ENCODE measurements at regions not wholly inside any gene's neighbourhood (a gene's known extent, or its start where the extent isn't known, plus 50 kb on each side); places are given as distances from the start of the nearest gene placed in this dataset.

GRCh38 chr2:111676291-111676822 lies 207.6 kb downstream of the ANAPC1 start:
- DNase-seq (ENCODE audit: low read depth, low spot score), result no peak
- Histone ChIP-seq H2AFZ (ENCODE audit: low read depth, low read length) (no peak overlapping the region), H3K27me3 (ENCODE audit: control insufficient read depth in 2 of 2, insufficient read depth in 2 of 2, low read length in 2 of 2) (peaks cover 8 to 9% of the 10 kb centered on the region in 2 experiments), H3K27ac (ENCODE audit: insufficient read depth, low read depth, low read length) (no peak overlapping the region), H3K9ac (replicated peaks; ENCODE audit: extremely low read depth, insufficient read depth, low read length) (no peak overlapping the region), H3K79me2 (ENCODE audit: control insufficient read depth, insufficient read depth, low read length) (no peaks in the 10 kb centered on the region), H3K9me3 (replicated peaks; ENCODE audit: control insufficient read depth, insufficient read depth, low read length) (no peaks in the 10 kb centered on the region), H3K4me2 (ENCODE audit: insufficient read depth, low read length) (no peak overlapping the region), H3K36me3 (ENCODE audit: control insufficient read depth in 2 of 2, extremely low read depth in 1 of 2, insufficient read depth in 2 of 2, low read length in 2 of 2) (no peaks in the 10 kb centered on the region), H3K9me1 (replicated peaks; ENCODE audit: control insufficient read depth, extremely low read depth, insufficient read depth, low read length) (no peaks in the 10 kb centered on the region), H3K4me3 (replicated peaks in 1 of 3; ENCODE audit: insufficient read depth in 1 of 3, low read depth in 1 of 3, low read length in 3 of 3) (no peak overlapping the region), H4K20me1 (replicated peaks; ENCODE audit: control insufficient read depth, extremely low read depth, insufficient read depth, low read length) (no peaks in the 10 kb centered on the region), H3K4me1 (ENCODE audit: control insufficient read depth, extremely low read depth, insufficient read depth, low read length) (peaks cover 3% of the 10 kb centered on the region)
- intact Hi-C loops (cut with micrococcal nuclease), result no loop called here
- no peak for FAIRE-seq
- BruUV-seq (replicated peaks), result no TSS peak
- CTCF ChIA-PET, result interaction anchor here (1.7 kb wide), 1 partner anchor 8 kb away, joined by 8 read pairs; no protein-coding TSS in a partner anchor
- dilution Hi-C loops (cut with MboI; ENCODE audit: extremely low pct_ligation_motif_present, low sequenced_read_pairs), result no loop called here
- no peak for TF ChIP-seq JUN (IDR thresholded peaks at IDR 0.05; ENCODE audit: borderline replicate concordance, insufficient read depth, insufficient read length, low read depth)
- POLR2A ChIA-PET, result no interaction called here

DNA sequence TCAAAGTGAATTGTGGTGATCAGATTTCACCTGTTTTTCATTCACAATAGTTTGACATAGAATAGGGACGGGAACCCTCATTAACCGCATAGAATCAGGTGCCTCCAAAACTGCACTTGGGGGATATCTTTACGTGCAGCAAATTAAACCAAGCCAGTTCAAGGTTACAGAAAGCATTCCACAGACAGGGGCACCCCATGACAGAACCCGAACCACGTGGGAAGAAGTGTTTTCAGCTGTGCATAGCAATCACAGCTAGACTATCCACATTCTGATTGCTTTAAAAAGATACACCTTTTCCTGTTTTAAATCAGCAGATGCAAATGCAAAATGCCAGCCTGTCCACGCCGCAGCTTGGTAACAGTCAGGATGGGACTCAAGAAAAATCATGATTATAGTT lies 205.8 kb downstream of the ANAPC1 start:
- Histone ChIP-seq H3K9ac (replicated peaks; ENCODE audit: extremely low read depth, insufficient read depth, low read length) (no peak overlapping the region), H3K36me3 (ENCODE audit: control insufficient read depth in 2 of 2, extremely low read depth in 1 of 2, insufficient read depth in 2 of 2, low read length in 2 of 2) (no peaks in the 10 kb centered on the region), H2AFZ (ENCODE audit: low read depth, low read length) (no peak overlapping the region), H3K27me3 (ENCODE audit: control insufficient read depth in 2 of 2, insufficient read depth in 2 of 2, low read length in 2 of 2) (peaks cover 8 to 9% of the 10 kb centered on the region in 2 experiments), H3K4me1 (ENCODE audit: control insufficient read depth, extremely low read depth, insufficient read depth, low read length) (no peaks in the 10 kb centered on the region), H3K27ac (ENCODE audit: insufficient read depth, low read depth, low read length) (no peak overlapping the region), H3K79me2 (ENCODE audit: control insufficient read depth, insufficient read depth, low read length) (no peaks in the 10 kb centered on the region), H3K4me3 (replicated peaks in 1 of 3; ENCODE audit: insufficient read depth in 1 of 3, low read depth in 1 of 3, low read length in 3 of 3) (no peak overlapping the region), H3K4me2 (ENCODE audit: insufficient read depth, low read length) (no peak overlapping the region), H3K9me1 (replicated peaks; ENCODE audit: control insufficient read depth, extremely low read depth, insufficient read depth, low read length) (no peaks in the 10 kb centered on the region), H4K20me1 (replicated peaks; ENCODE audit: control insufficient read depth, extremely low read depth, insufficient read depth, low read length) (no peaks in the 10 kb centered on the region), H3K9me3 (replicated peaks; ENCODE audit: control insufficient read depth, insufficient read depth, low read length) (no peaks in the 10 kb centered on the region)
- intact Hi-C loops (cut with micrococcal nuclease), result no loop called here
- FAIRE-seq (no peak), DNase-seq (ENCODE audit: low read depth, low spot score) (no peak)
- no TSS peak for BruUV-seq (replicated peaks)
- CTCF ChIA-PET, result interaction anchor here (1.0 to 1.8 kb wide), 4 partner anchors 9 to 561 kb away, joined by 3 to 8 read pairs (median 4); no protein-coding TSS in a partner anchor
- POLR2A ChIA-PET, result interaction anchor here (0.6 kb wide), 1 partner anchor 9 kb away, joined by 3 read pairs; no protein-coding TSS in a partner anchor
- no peak for TF ChIP-seq POLR2A (IDR thresholded peaks at IDR 0.05; ENCODE audit: low read depth, low read length)
- TF ChIP-seq JUN (IDR thresholded peaks at IDR 0.05; ENCODE audit: borderline replicate concordance, insufficient read depth, insufficient read length, low read depth), result no peak
- TF ChIP-seq POLR2AphosphoS5 (IDR thresholded peaks at IDR 0.05; ENCODE audit: insufficient read depth, low read depth, low read length), result no peak
- dilution Hi-C loops (cut with MboI; ENCODE audit: extremely low pct_ligation_motif_present, low sequenced_read_pairs), result no loop called here
